ENCODE measurements at regions not wholly inside any gene's neighbourhood (a gene's known extent, or its start where the extent isn't known, plus 50 kb on each side); places are given as distances from the start of the nearest gene placed in this dataset.
"Not testable (repeated sequence)": the region's sequence is repeated elsewhere in the genome, so short reads cannot be mapped to it uniquely, and the experiment has no call there.

GRCh38 chr13:78540058-78540457 lies 63.3 kb downstream of the POU4F1 start:
- ChIA-PET POLR2A (no interaction called here), CTCF (ENCODE audit: low intra/inter-chr PET ratio, low total read pairs) (no interaction called here)
- FAIRE-seq (no peak), DNase-seq (ENCODE audit: low spot score) (no peak), ATAC-seq (no peak)
- Histone ChIP-seq H3K27ac (ENCODE audit: extremely low read length, insufficient read depth, low read length) (no peak overlapping the region), H3K9ac (ENCODE audit: insufficient read depth, low read depth, low read length) (no peak overlapping the region), H3K4me2 (ENCODE audit: low read depth, low read length) (no peak overlapping the region), H3K79me2 (ENCODE audit: insufficient read depth, low read length) (no peaks in the 10 kb centered on the region), H3K27me3 (ENCODE audit: control insufficient read depth in 1 of 2, insufficient read depth in 2 of 2, low read length in 2 of 2) (no peaks in the 10 kb centered on the region), H4K20me1 (ENCODE audit: insufficient read depth, low read length) (no peaks in the 10 kb centered on the region), H3K36me3 (replicated peaks in 1 of 2; ENCODE audit: control insufficient read depth in 1 of 2, insufficient read depth in 2 of 2, low read length in 2 of 2) (no peaks in the 10 kb centered on the region), H3K9me3 (ENCODE audit: low read length) (no peaks in the 10 kb centered on the region), H3K4me1 (ENCODE audit: insufficient read depth, low read length) (no peaks in the 10 kb centered on the region), H2AFZ (ENCODE audit: low read length) (no peak overlapping the region), H3K4me3 (replicated peaks in 1 of 3; ENCODE audit: insufficient read depth in 1 of 3, low read depth in 2 of 3, low read length in 3 of 3) (no peak overlapping the region)
- TF ChIP-seq MLLT10 (CRISPR knock-in tag; IDR thresholded peaks at IDR 0.05) = no peak
- TF ChIP-seq ZFP90 (CRISPR knock-in tag; IDR thresholded peaks at IDR 0.05; ENCODE audit: borderline replicate concordance) = no peak
- no peak for TF ChIP-seq KLF9 (CRISPR knock-in tag; IDR thresholded peaks at IDR 0.05; ENCODE audit: low read depth)
- TF ChIP-seq FOXM1 (CRISPR knock-in tag; IDR thresholded peaks at IDR 0.05) = no peak
- no peak for TF ChIP-seq NCOA1 (CRISPR knock-in tag; IDR thresholded peaks at IDR 0.05)
- no peak for TF ChIP-seq ATF1 (CRISPR knock-in tag; IDR thresholded peaks at IDR 0.05)
- TF ChIP-seq ZNF569 (CRISPR knock-in tag; IDR thresholded peaks at IDR 0.05; ENCODE audit: borderline replicate concordance) = no peak
- no peak for TF ChIP-seq TIGD3 (CRISPR knock-in tag; IDR thresholded peaks at IDR 0.05; ENCODE audit: borderline replicate concordance)
- no peak for TF ChIP-seq NBN (conservative IDR thresholded peaks at IDR 0.05)
- TF ChIP-seq ZFP82 (CRISPR knock-in tag; IDR thresholded peaks at IDR 0.05; ENCODE audit: borderline replicate concordance) = no peak
- TF ChIP-seq ARHGAP35 (CRISPR knock-in tag; IDR thresholded peaks at IDR 0.05; ENCODE audit: borderline replicate concordance) = no peak
- TF ChIP-seq ZNF296 (CRISPR knock-in tag; conservative IDR thresholded peaks at IDR 0.05) = no peak
- in situ Hi-C loops (cut with HindIII; ENCODE audit: extremely low pct_ligation_motif_present, low pct_unique_long_range_greater_than_20kb) (no loop called here), intact Hi-C loops (cut with micrococcal nuclease; ENCODE audit: unreplicated experiment) (no loop called here)
- BruUV-seq (replicated peaks) = no TSS peak
- 0% methylated on average over 2 of the region's 2 CpGs for WGBS (ENCODE audit: low lambda C conversion rate)

GRCh38 chr13:78526044-78526443 lies 77.3 kb downstream of the POU4F1 start:
- H3K9me3 ChIP-seq (ENCODE audit: low read length); H3K36me3 ChIP-seq (replicated peaks in 1 of 2; ENCODE audit: control insufficient read depth in 1 of 2, insufficient read depth in 2 of 2, low read length in 2 of 2); FAIRE-seq; H3K27me3 ChIP-seq (ENCODE audit: control insufficient read depth in 1 of 2, insufficient read depth in 2 of 2, low read length in 2 of 2); H3K79me2 ChIP-seq (ENCODE audit: insufficient read depth, low read length); in situ Hi-C loops (cut with HindIII; ENCODE audit: extremely low pct_ligation_motif_present, low pct_unique_long_range_greater_than_20kb); intact Hi-C loops (cut with micrococcal nuclease; ENCODE audit: unreplicated experiment); CTCF ChIA-PET (ENCODE audit: low intra/inter-chr PET ratio, low total read pairs); H2AFZ ChIP-seq (ENCODE audit: low read length); H3K4me3 ChIP-seq (replicated peaks in 1 of 3; ENCODE audit: insufficient read depth in 1 of 3, low read depth in 2 of 3, low read length in 3 of 3); H4K20me1 ChIP-seq (ENCODE audit: insufficient read depth, low read length); H3K4me2 ChIP-seq (ENCODE audit: low read depth, low read length); H3K9ac ChIP-seq (ENCODE audit: insufficient read depth, low read depth, low read length); BruUV-seq (replicated peaks); ATAC-seq; DNase-seq (ENCODE audit: low spot score); H3K4me1 ChIP-seq (ENCODE audit: insufficient read depth, low read length); POLR2A ChIA-PET; H3K27ac ChIP-seq (ENCODE audit: extremely low read length, insufficient read depth, low read length): not testable (repeated sequence)
- WGBS (ENCODE audit: low lambda C conversion rate) = 0% methylated on average over 2 of the region's 8 CpGs

Data from HepG2 (cell line).